Endothelial cell of umbilical vein (primary cell): ENCODE measurements at regions not wholly inside any gene's neighbourhood (a gene's known extent, or its start where the extent isn't known, plus 50 kb on each side); places are given as distances from the start of the nearest gene placed in this dataset.
"Not testable (repeated sequence)": the region's sequence is repeated elsewhere in the genome, so short reads cannot be mapped to it uniquely, and the experiment has no call there.

Experiments used
- BruUV-seq: library from RNA; stranded (reverse); fragments of 400-500 nt; replicated peaks from 2 replicates; lab custom pipeline; 2021; lab: Mats Ljungman, UMichigan
- CTCF ChIA-PET: fragments of 300-600, 350-600 bp; sonication (Branson Sonifier 250); formaldehyde crosslinking; loops from one replicate; lab custom pipeline; 2021; ENCODE audit warnings: antibody characterized with exemption, inconsistent platforms; lab: Charles Lee
- POLR2A ChIA-PET: fragments of 300-600, 350-600 bp; sonication (Branson Sonifier 250); formaldehyde crosslinking; loops from one replicate; lab custom pipeline; 2021; ENCODE audit warnings: antibody characterized with exemption, inconsistent platforms; lab: Charles Lee
- DNase-seq: peaks from one replicate; pipeline ENCODE4 v3.0.0-alpha.2; 2011; ENCODE audit warnings: low read depth, low spot score
- FAIRE-seq: peaks from 2 replicates; lab custom pipeline; 2011; peaks lifted over from hg19 to GRCh38; lab: Jason Lieb, UNC
- H2AFZ ChIP-seq: 2 replicates; pipeline ENCODE4 v1.6.0; 2012; ENCODE audit warnings: low read depth, low read length, control low read depth, inconsistent platforms
- H3K27ac ChIP-seq: 2 replicates; pipeline ENCODE4 v1.5.1; 2011; ENCODE audit warnings: low read depth, mild to moderate bottlenecking, control low read depth, low read length, moderate library complexity; ENCODE audit not compliant: insufficient read depth
- H3K27me3 ChIP-seq, 2 experiments: 2 replicates each; pipeline versions ENCODE4 v1.6.0 to v1.6.1; 2011; ENCODE audit warnings: low read length in 2 of 2, mixed read lengths in 1 of 2; ENCODE audit not compliant: control insufficient read depth in 2 of 2, insufficient read depth in 2 of 2
- H3K36me3 ChIP-seq, 2 experiments: 2 replicates in 1 of 2; 3 replicates in 1 of 2; pipeline ENCODE4 v1.5.1; 2011; ENCODE audit warnings: low read length in 2 of 2, mild to moderate bottlenecking in 1 of 2, moderate library complexity in 1 of 2; ENCODE audit not compliant: control insufficient read depth in 2 of 2, insufficient read depth in 2 of 2; ENCODE audit errors: extremely low read depth in 1 of 2
- H3K4me1 ChIP-seq: 3 replicates; pipeline ENCODE4 v1.5.1; 2011; ENCODE audit warnings: mild to moderate bottlenecking, low read length; ENCODE audit not compliant: control insufficient read depth, insufficient read depth; ENCODE audit errors: extremely low read depth
- H3K4me2 ChIP-seq: 2 replicates; pipeline ENCODE4 v1.6.1; 2011; ENCODE audit warnings: low read length, control low read depth, mixed read lengths; ENCODE audit not compliant: insufficient read depth
- H3K4me3 ChIP-seq, 3 experiments: fragments of 200-600 bp in 1 of 3; sonication (generic), shearing (Covaris generic) in 1 of 3; replicated peaks in 1 of 3; 2 replicates each; pipeline ENCODE4 v1.5.1; 2011 to 2016; ENCODE audit warnings: control low read depth in 3 of 3, low read length in 3 of 3, mild to moderate bottlenecking in 2 of 3, inconsistent platforms in 1 of 3, low read depth in 1 of 3, moderate library complexity in 1 of 3; ENCODE audit not compliant: insufficient read depth in 1 of 3
- H3K79me2 ChIP-seq: 2 replicates; pipeline ENCODE4 v1.6.0; 2012; ENCODE audit warnings: low read length, inconsistent platforms; ENCODE audit not compliant: control insufficient read depth, insufficient read depth
- H3K9ac ChIP-seq: replicated peaks from 2 replicates; pipeline ENCODE3; 2011; ENCODE audit warnings: low read length, control low read depth; ENCODE audit not compliant: insufficient read depth; ENCODE audit errors: extremely low read depth
- H3K9me1 ChIP-seq: replicated peaks from 3 replicates; pipeline ENCODE4 v1.6.0; 2011; ENCODE audit warnings: mild to moderate bottlenecking, low read length; ENCODE audit not compliant: control insufficient read depth, insufficient read depth; ENCODE audit errors: extremely low read depth
- H3K9me3 ChIP-seq: replicated peaks from 2 replicates; pipeline ENCODE4 v1.5.1; 2012; ENCODE audit warnings: low read length, inconsistent platforms; ENCODE audit not compliant: control insufficient read depth, insufficient read depth
- H4K20me1 ChIP-seq: replicated peaks from 2 replicates; pipeline ENCODE3; 2011; ENCODE audit warnings: mild to moderate bottlenecking, low read length; ENCODE audit not compliant: control insufficient read depth, insufficient read depth; ENCODE audit errors: extremely low read depth
- EZH2 ChIP-seq: IDR thresholded peaks from 2 replicates; pipeline ENCODE4 v1.6.1; 2012; ENCODE audit warnings: borderline replicate concordance, low read depth, mild to moderate bottlenecking, moderate library complexity, low read length, inconsistent platforms; ENCODE audit not compliant: severe bottlenecking
- FOS ChIP-seq: IDR thresholded peaks from 2 replicates; pipeline ENCODE4 v1.6.1; 2011; ENCODE audit warnings: mild to moderate bottlenecking, low read length, moderate library complexity, borderline replicate concordance; ENCODE audit not compliant: insufficient read depth
- GATA2 ChIP-seq: IDR thresholded peaks from 2 replicates; pipeline ENCODE4 v1.7.0; 2011; ENCODE audit warnings: low read depth, mild to moderate bottlenecking, moderate library complexity, mixed read lengths, low read length; ENCODE audit not compliant: insufficient read length, insufficient read depth
- JUN ChIP-seq: IDR thresholded peaks from 2 replicates; pipeline ENCODE4 v1.6.1; 2011; ENCODE audit warnings: borderline replicate concordance, low read depth; ENCODE audit not compliant: insufficient read length, insufficient read depth
- MAX ChIP-seq: IDR thresholded peaks from 2 replicates; pipeline ENCODE4 v1.6.1; 2011; ENCODE audit not compliant: insufficient read depth, insufficient read length
- MYC ChIP-seq: IDR thresholded peaks from one replicate; pipeline ENCODE4 v1.6.1; 2011; ENCODE audit warnings: mild to moderate bottlenecking, low read depth, low read length
- POLR2A ChIP-seq: IDR thresholded peaks from 2 replicates; pipeline ENCODE4 v1.6.1; 2012; ENCODE audit warnings: low read depth, mild to moderate bottlenecking, control low read depth, low read length
- POLR2AphosphoS5 ChIP-seq: IDR thresholded peaks from 2 replicates; pipeline ENCODE4 v1.6.1; 2012; ENCODE audit warnings: low read depth, mild to moderate bottlenecking, control low read depth, low read length, moderate library complexity; ENCODE audit not compliant: insufficient read depth
- dilution Hi-C: fragments of 300-500 bp; cut with MboI; formaldehyde crosslinking; loops from one replicate; pipeline ENCODE4 v1.15.0; 2019; ENCODE audit warnings: low sequenced_read_pairs; ENCODE audit not compliant: extremely low pct_ligation_motif_present
- intact Hi-C: fragments of 100-400 bp; cut with micrococcal nuclease; formaldehyde crosslinking; loops from one replicate; pipeline ENCODE4 v1.10.0; 2022
- TF ChIP-seq, protein P1 (sequence below), 2 donors: IDR thresholded peaks; 1 replicate in 1 of 2; 2 replicates in 1 of 2; pipeline ENCODE4 v1.5.1; 2011; ENCODE audit warnings: low read length in 2 of 2, mild to moderate bottlenecking in 2 of 2, moderate library complexity in 2 of 2, control low read depth in 1 of 2, inconsistent platforms in 1 of 2, low read depth in 1 of 2; ENCODE audit not compliant: insufficient read depth in 1 of 2; ENCODE audit errors: extremely low read depth in 1 of 2

GRCh38 chr1:198850196-198850595 is 211.4 kb downstream of the PTPRC start:
- no peak overlapping the region for H3K4me3 ChIP-seq
- H3K9ac ChIP-seq: no peak overlapping the region
- H3K27me3 ChIP-seq: no peaks in the 10 kb centered on the region
- DNase-seq (no peak), FAIRE-seq (no peak)
- no peaks in the 10 kb centered on the region for H3K9me3 ChIP-seq
- intact Hi-C loops: no loop called here
- H2AFZ ChIP-seq: no peak overlapping the region
- H4K20me1 ChIP-seq: no peaks in the 10 kb centered on the region
- ChIA-PET POLR2A (no interaction called here), CTCF (interaction anchor here (0.7 to 1.4 kb wide), 4 partner anchors 15 to 263 kb away, joined by 3 read pairs; no protein-coding TSS in a partner anchor)
- H3K79me2 ChIP-seq: peaks cover 10% of the 10 kb centered on the region
- no peaks in the 10 kb centered on the region for H3K4me1 ChIP-seq
- no peaks in the 10 kb centered on the region for H3K9me1 ChIP-seq
- no TSS peak for BruUV-seq
- dilution Hi-C loops: no loop called here
- peaks cover 0 to 13% of the 10 kb centered on the region in 2 experiments for H3K36me3 ChIP-seq
- no peak overlapping the region for H3K27ac ChIP-seq
- no peak overlapping the region for H3K4me2 ChIP-seq
- TF ChIP-seq FOS (no peak), JUN (no peak), MAX (no peak), POLR2A (no peak), POLR2AphosphoS5 (no peak), EZH2 (no peak), GATA2 (no peak), MYC (no peak)
- TF ChIP-seq, protein P1, sequence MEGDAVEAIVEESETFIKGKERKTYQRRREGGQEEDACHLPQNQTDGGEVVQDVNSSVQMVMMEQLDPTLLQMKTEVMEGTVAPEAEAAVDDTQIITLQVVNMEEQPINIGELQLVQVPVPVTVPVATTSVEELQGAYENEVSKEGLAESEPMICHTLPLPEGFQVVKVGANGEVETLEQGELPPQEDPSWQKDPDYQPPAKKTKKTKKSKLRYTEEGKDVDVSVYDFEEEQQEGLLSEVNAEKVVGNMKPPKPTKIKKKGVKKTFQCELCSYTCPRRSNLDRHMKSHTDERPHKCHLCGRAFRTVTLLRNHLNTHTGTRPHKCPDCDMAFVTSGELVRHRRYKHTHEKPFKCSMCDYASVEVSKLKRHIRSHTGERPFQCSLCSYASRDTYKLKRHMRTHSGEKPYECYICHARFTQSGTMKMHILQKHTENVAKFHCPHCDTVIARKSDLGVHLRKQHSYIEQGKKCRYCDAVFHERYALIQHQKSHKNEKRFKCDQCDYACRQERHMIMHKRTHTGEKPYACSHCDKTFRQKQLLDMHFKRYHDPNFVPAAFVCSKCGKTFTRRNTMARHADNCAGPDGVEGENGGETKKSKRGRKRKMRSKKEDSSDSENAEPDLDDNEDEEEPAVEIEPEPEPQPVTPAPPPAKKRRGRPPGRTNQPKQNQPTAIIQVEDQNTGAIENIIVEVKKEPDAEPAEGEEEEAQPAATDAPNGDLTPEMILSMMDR (IDR thresholded peaks at IDR 0.05; ENCODE audit: extremely low read depth in 1 of 2, insufficient read depth in 1 of 2, low read depth in 1 of 2, low read length in 2 of 2): no peak

- CTCF ChIA-PET: interaction anchor here (1.2 kb wide), 1 partner anchor 262 kb away, joined by 3 read pairs; no protein-coding TSS in a partner anchor
- POLR2A ChIA-PET, H2AFZ ChIP-seq, H3K4me2 ChIP-seq, H3K9me3 ChIP-seq, H3K4me3 ChIP-seq, FAIRE-seq, intact Hi-C loops, H3K9me1 ChIP-seq, H4K20me1 ChIP-seq, BruUV-seq, H3K9ac ChIP-seq, H3K4me1 ChIP-seq, dilution Hi-C loops, H3K27ac ChIP-seq, H3K27me3 ChIP-seq, DNase-seq: not testable (repeated sequence)
- peaks cover 0 to 11% of the 10 kb centered on the region in 2 experiments for H3K36me3 ChIP-seq
- H3K79me2 ChIP-seq: peaks cover 13% of the 10 kb centered on the region
Observed at GRCh38 chr1:198850966-198851365, 212.1 kb downstream of the PTPRC start.
